ENCODE measurements at regions not wholly inside any gene's neighbourhood (a gene's known extent, or its start where the extent isn't known, plus 50 kb on each side); places are given as distances from the start of the nearest gene placed in this dataset.
"Not testable (repeated sequence)": the region's sequence is repeated elsewhere in the genome, so short reads cannot be mapped to it uniquely, and the experiment has no call there.

GRCh38 chr2:149766339-149766738 lies 178.8 kb upstream of the MMADHC start:
- H3K4me3 ChIP-seq (ENCODE audit: low read depth, low read length): no peak overlapping the region
- DNase-seq (ENCODE audit: low read depth): no peak
- TF ChIP-seq, protein P1, sequence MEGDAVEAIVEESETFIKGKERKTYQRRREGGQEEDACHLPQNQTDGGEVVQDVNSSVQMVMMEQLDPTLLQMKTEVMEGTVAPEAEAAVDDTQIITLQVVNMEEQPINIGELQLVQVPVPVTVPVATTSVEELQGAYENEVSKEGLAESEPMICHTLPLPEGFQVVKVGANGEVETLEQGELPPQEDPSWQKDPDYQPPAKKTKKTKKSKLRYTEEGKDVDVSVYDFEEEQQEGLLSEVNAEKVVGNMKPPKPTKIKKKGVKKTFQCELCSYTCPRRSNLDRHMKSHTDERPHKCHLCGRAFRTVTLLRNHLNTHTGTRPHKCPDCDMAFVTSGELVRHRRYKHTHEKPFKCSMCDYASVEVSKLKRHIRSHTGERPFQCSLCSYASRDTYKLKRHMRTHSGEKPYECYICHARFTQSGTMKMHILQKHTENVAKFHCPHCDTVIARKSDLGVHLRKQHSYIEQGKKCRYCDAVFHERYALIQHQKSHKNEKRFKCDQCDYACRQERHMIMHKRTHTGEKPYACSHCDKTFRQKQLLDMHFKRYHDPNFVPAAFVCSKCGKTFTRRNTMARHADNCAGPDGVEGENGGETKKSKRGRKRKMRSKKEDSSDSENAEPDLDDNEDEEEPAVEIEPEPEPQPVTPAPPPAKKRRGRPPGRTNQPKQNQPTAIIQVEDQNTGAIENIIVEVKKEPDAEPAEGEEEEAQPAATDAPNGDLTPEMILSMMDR (conservative IDR thresholded peaks at IDR 0.05; ENCODE audit: low read depth, low read length): no peak

DNA sequence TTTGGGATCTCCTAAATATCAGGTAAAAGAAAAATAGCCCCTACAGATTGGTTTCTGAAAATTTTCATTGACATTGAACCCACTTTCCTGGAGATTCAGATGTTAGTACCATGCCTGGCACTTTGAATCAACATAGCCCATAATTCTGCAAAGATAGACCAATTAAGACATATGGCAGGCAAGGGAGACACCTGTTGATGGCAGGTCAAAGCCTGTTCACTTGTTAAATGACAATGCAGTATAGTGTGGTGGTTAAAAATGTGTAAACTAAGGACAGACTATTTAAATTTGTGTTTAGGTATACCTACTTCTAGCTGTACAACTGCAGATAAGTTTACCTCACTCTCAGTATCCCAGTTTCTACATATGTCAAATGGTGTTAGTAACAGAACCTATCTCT lies 178.1 kb upstream of the MMADHC start:
- TF ChIP-seq, protein P1 (conservative IDR thresholded peaks at IDR 0.05; ENCODE audit: low read depth, low read length): no peak
- DNase-seq (ENCODE audit: low read depth): no peak
- no peak overlapping the region for H3K4me3 ChIP-seq (ENCODE audit: low read depth, low read length)

GRCh38 chr2:149765003-149765402 lies 177.4 kb upstream of the MMADHC start:
- no peak for DNase-seq (ENCODE audit: low read depth)
- no peak overlapping the region for H3K4me3 ChIP-seq (ENCODE audit: low read depth, low read length)
- TF ChIP-seq, protein P1 (conservative IDR thresholded peaks at IDR 0.05; ENCODE audit: low read depth, low read length): no peak

- TF ChIP-seq, protein P1 (conservative IDR thresholded peaks at IDR 0.05; ENCODE audit: low read depth, low read length): no peak
- no peak for DNase-seq (ENCODE audit: low read depth)
- no peak overlapping the region for H3K4me3 ChIP-seq (ENCODE audit: low read depth, low read length)
Observed at GRCh38 chr2:149763358-149763757, 175.8 kb upstream of the MMADHC start.

GRCh38 chr2:149761611-149762010 lies 174.0 kb upstream of the MMADHC start:
- no peak for DNase-seq (ENCODE audit: low read depth)
- H3K4me3 ChIP-seq (ENCODE audit: low read depth, low read length): no peak overlapping the region
- TF ChIP-seq, protein P1 (conservative IDR thresholded peaks at IDR 0.05; ENCODE audit: low read depth, low read length): no peak

- not testable (repeated sequence) for DNase-seq (ENCODE audit: low read depth); H3K4me3 ChIP-seq (ENCODE audit: low read depth, low read length)
Observed at GRCh38 chr2:149759382-149759781, 171.8 kb upstream of the MMADHC start.

DNA sequence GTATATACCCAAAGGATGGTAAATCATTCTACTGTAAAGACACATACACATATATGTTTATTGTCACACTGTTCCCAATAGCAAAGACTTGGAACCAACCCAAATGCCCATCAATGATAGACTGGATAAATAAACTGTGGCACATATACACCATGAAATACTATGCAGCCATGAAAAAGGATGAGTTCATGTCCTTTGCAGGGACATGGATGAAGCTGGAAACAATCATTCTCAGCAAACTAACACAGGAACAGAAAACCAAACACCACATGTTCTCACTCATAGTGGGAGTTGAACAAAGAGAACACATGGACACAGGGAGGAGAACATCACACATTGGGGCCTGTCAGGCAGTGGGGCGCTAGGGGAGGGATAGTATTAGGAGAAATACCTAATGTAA lies 167.1 kb upstream of the MMADHC start:
- DNase-seq (ENCODE audit: low read depth); H3K4me3 ChIP-seq (ENCODE audit: low read depth, low read length): not testable (repeated sequence)

- TF ChIP-seq, protein P1 (conservative IDR thresholded peaks at IDR 0.05; ENCODE audit: low read depth, low read length): no peak
- peak; percentile 62 for DNase-seq (ENCODE audit: low read depth)
Observed at GRCh38 chr2:149747456-149747855, 159.9 kb upstream of the MMADHC start.

More at GRCh38 chr2:149747456-149747855, 159.9 kb upstream of the MMADHC start:
- no peak overlapping the region for H3K4me3 ChIP-seq (ENCODE audit: low read depth, low read length)
